ENCODE measurements at regions not wholly inside any gene's neighbourhood (a gene's known extent, or its start where the extent isn't known, plus 50 kb on each side); places are given as distances from the start of the nearest gene placed in this dataset.
"Not testable (repeated sequence)": the region's sequence is repeated elsewhere in the genome, so short reads cannot be mapped to it uniquely, and the experiment has no call there.

GRCh38 chr1:112143871-112144441 lies 154.5 kb upstream of the KCND3 start:
- TF ChIP-seq, protein P1, sequence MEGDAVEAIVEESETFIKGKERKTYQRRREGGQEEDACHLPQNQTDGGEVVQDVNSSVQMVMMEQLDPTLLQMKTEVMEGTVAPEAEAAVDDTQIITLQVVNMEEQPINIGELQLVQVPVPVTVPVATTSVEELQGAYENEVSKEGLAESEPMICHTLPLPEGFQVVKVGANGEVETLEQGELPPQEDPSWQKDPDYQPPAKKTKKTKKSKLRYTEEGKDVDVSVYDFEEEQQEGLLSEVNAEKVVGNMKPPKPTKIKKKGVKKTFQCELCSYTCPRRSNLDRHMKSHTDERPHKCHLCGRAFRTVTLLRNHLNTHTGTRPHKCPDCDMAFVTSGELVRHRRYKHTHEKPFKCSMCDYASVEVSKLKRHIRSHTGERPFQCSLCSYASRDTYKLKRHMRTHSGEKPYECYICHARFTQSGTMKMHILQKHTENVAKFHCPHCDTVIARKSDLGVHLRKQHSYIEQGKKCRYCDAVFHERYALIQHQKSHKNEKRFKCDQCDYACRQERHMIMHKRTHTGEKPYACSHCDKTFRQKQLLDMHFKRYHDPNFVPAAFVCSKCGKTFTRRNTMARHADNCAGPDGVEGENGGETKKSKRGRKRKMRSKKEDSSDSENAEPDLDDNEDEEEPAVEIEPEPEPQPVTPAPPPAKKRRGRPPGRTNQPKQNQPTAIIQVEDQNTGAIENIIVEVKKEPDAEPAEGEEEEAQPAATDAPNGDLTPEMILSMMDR (IDR thresholded peaks at IDR 0.05; ENCODE audit: low read depth, low read length, missing control alignments) = no peak
- H3K4me3 ChIP-seq (replicated peaks; ENCODE audit: low read depth, low read length) = no peak overlapping the region
- DNase-seq (ENCODE audit: extremely low read depth, low read depth) = no peak

- no peak for DNase-seq (ENCODE audit: extremely low read depth, low read depth)
- TF ChIP-seq, protein P1 (IDR thresholded peaks at IDR 0.05; ENCODE audit: low read depth, low read length, missing control alignments) = no peak
These were observed 155.4 kb upstream of the KCND3 start for GRCh38 chr1:112144733-112145426.

DNA sequence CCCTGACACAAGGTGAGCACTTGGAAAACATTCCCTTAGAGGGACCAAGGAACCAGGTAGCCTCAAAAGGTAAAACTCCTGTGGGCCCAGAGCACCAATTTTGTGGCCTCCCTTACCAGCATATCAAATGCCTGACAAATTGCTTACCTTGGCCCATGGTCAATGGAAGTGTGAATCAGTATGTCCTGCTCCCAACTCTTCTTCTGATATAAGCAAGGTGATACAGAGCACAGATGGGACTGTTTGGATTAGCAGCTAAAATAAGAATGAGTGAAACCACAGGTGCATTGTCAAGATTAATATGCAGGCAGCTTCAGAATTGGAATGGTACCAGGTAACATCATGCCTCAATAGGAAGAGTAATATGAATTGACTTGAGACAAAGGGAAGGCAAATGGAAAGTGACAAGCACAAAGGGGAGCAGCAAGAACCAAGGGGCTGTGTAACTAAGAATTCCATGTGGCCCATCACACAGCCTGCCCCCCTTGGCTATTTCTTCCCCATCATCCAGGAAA lies 156.8 kb upstream of the KCND3 start:
- DNase-seq (ENCODE audit: extremely low read depth, low read depth) = no peak
- TF ChIP-seq, protein P1 (IDR thresholded peaks at IDR 0.05; ENCODE audit: low read depth, low read length, missing control alignments) = no peak
- H3K4me3 ChIP-seq (replicated peaks; ENCODE audit: low read depth, low read length) = no peak overlapping the region

More at GRCh38 chr1:112144733-112145426, 155.4 kb upstream of the KCND3 start:
- no peak overlapping the region for H3K4me3 ChIP-seq (replicated peaks; ENCODE audit: low read depth, low read length)

DNA sequence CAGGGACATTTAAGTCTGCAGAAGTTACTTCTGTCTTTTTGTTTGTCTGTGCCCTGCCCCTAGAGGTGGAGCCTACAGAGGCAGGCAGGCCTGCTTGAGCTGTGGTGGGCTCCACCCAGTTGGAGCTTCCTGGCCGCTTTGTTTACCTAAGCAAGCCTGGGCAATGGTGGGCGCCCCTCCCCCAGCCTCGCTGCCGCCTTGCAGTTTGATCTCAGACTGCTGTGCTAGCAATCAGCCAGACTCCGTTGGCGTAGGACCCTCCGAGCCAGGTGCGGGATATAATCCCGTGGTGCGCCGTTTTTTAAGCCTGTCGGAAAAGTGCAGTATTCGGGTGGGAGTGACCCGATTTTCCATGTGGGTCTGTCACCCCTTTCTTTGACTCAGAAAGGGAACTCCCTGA lies 170.7 kb upstream of the KCND3 start:
- H3K4me3 ChIP-seq (replicated peaks; ENCODE audit: low read depth, low read length); DNase-seq (ENCODE audit: extremely low read depth, low read depth): not testable (repeated sequence)

DNA sequence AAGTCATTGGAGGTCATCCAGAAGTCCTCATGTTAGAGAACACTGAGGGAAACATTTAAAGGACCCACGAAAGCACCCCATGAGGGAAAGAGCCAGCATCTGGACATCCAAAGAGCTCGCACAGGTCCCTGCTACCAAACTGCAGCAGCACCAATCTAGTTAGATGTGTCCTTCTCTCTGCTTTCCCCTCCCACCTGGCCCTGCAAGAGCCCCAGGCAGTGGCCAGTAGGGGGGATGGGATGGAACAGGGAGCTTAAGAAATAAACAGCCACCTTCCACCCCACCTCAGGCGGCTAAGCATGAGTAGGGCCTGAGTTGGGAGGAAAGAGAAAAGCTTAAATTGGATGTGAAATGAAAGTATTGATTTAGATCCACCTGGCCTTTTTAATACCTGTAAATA lies 175.9 kb upstream of the KCND3 start:
- no peak overlapping the region for H3K4me3 ChIP-seq (replicated peaks; ENCODE audit: low read depth, low read length)
- TF ChIP-seq, protein P1 (IDR thresholded peaks at IDR 0.05; ENCODE audit: low read depth, low read length, missing control alignments) = no peak
- no peak for DNase-seq (ENCODE audit: extremely low read depth, low read depth)

DNA sequence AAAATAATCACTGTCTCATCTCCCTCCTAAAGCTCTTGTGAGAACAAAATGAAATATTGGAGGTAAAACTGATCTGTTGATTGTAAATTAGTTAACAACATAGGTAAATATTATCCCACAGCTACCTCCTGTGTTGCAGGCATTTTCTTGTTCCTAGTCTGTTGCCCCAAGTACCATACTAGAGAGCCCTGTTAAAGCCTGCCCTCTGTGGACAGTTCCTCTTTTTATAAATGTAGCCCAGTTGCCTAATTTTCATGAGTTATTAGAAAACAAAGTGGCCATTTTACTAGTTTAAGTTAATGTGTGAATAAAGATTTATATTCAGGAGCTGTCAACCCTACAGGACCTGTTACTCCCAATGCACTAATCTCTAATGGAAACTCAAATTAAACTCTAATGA lies 180.0 kb upstream of the KCND3 start:
- TF ChIP-seq, protein P1 (IDR thresholded peaks at IDR 0.05; ENCODE audit: low read depth, low read length, missing control alignments) = no peak
- DNase-seq (ENCODE audit: extremely low read depth, low read depth) = no peak
- no peak overlapping the region for H3K4me3 ChIP-seq (replicated peaks; ENCODE audit: low read depth, low read length)

- TF ChIP-seq, protein P1 (IDR thresholded peaks at IDR 0.05; ENCODE audit: low read depth, low read length, missing control alignments) = no peak
- DNase-seq (ENCODE audit: extremely low read depth, low read depth) = peak; percentile 9
These were observed 182.9 kb upstream of the KCND3 start for GRCh38 chr1:112172294-112172882.

More at GRCh38 chr1:112172294-112172882, 182.9 kb upstream of the KCND3 start:
- H3K4me3 ChIP-seq (replicated peaks; ENCODE audit: low read depth, low read length) = no peak overlapping the region
